ENCODE measurements at regions not wholly inside any gene's neighbourhood (a gene's known extent, or its start where the extent isn't known, plus 50 kb on each side); places are given as distances from the start of the nearest gene placed in this dataset.

DNA sequence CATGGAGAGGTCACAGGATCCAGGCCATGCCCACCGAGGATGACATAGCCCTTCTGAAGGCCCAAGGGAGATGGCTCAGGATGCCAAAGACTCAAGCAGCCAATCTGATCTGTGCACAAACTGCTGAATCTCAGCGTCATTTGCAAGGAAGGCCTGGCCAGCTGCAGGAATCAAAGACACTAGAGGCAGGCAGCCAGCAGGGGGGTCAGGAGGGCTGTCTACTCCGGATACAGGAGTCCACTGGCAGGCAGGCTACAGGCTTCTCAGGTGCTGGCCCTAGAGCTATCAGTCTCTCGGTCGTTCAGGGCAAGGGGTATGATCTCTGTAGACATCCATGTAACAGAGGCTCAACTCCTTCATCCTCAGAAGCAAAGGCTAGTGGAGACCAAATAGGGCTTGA, 1735.3 kb downstream of the TP53TG3F start:
- Histone ChIP-seq H3K27me3 (ENCODE audit: control insufficient read depth, insufficient read depth, low read length, poor library complexity, severe bottlenecking) (no peaks in the 10 kb centered on the region), H3K4me3 (ENCODE audit: insufficient read depth, low read depth, low read length) (no peak overlapping the region), H3K27ac (ENCODE audit: insufficient read depth, low read depth, low read length, poor library complexity, severe bottlenecking) (no peak overlapping the region), H3K4me1 (ENCODE audit: control insufficient read depth, insufficient read depth, low read length) (no peaks in the 10 kb centered on the region), H3K9me3 (ENCODE audit: control insufficient read depth, low read length) (peaks cover 13% of the 10 kb centered on the region), H3K36me3 (ENCODE audit: control insufficient read depth, insufficient read depth, low read length) (no peaks in the 10 kb centered on the region)
- WGBS, 2 experiments, result 73 to 81% methylated on average over 5 of the region's 5 CpGs

DNA sequence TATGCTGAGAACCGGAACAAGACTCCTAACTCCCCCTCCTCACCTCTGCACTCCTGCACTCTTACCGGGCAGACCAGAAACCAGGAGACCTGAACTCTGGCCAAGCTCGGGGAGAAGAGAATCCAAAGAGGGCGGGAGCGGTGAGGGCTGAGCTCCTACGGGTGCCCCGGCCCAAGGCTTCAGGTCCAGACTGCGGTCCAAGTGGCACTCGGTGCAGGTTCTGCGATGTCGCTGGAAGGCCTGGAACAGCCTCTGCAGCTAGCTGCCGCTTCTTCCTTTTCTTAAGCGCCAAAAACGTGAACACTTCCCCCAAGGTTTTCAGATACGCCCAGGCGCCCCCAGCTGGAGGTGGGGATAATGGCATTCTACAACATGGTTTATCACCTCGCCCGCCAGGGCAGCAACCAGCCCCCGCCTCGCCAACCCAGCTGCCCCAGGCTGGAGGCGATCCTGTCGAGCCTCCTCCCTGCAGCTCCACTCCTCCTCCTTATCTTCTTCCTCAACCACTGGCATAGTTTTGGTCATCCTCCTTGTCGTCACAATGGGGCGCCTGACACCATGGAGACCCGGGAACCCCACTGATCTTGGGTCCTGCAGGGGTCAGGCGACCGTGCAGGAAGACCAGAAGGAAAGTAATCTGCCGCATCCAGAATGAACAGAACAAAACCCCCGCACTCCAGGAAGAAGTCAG, 1735.9 kb downstream of the TP53TG3F start:
- no peak overlapping the region for H3K27ac ChIP-seq (ENCODE audit: insufficient read depth, low read depth, low read length, poor library complexity, severe bottlenecking)
- H3K4me1 ChIP-seq (ENCODE audit: control insufficient read depth, insufficient read depth, low read length), result no peaks in the 10 kb centered on the region
- peaks cover 20% of the 10 kb centered on the region for H3K9me3 ChIP-seq (ENCODE audit: control insufficient read depth, low read length)
- H3K4me3 ChIP-seq (ENCODE audit: insufficient read depth, low read depth, low read length), result no peak overlapping the region
- no peaks in the 10 kb centered on the region for H3K27me3 ChIP-seq (ENCODE audit: control insufficient read depth, insufficient read depth, low read length, poor library complexity, severe bottlenecking)
- no peaks in the 10 kb centered on the region for H3K36me3 ChIP-seq (ENCODE audit: control insufficient read depth, insufficient read depth, low read length)
- WGBS, 2 experiments, result 84 to 85% methylated on average over 29 of the region's 29 CpGs

DNA sequence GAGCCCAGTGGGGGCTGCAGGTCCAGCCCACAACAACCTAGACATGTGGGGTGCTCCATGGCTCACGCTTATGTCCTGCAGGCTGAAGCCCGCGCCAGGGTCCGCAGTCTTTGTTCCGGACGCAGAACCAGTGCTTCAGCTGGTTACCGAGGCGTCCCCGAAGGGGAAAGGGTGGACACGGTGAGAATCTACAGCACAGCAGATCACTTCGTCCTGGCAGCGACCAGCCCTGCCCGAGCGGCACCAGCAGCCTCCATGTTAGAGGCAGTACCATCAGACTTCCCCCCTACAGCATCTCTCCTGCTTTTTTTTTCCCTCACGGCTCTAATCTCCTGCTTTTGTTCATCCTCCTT, 1736.4 kb downstream of the TP53TG3F start:
- peaks cover 24% of the 10 kb centered on the region for H3K9me3 ChIP-seq (ENCODE audit: control insufficient read depth, low read length)
- H3K27ac ChIP-seq (ENCODE audit: insufficient read depth, low read depth, low read length, poor library complexity, severe bottlenecking), result no peak overlapping the region
- H3K36me3 ChIP-seq (ENCODE audit: control insufficient read depth, insufficient read depth, low read length), result no peaks in the 10 kb centered on the region
- WGBS, 2 experiments, result 90% methylated on average over 15 of the region's 15 CpGs
- H3K4me1 ChIP-seq (ENCODE audit: control insufficient read depth, insufficient read depth, low read length), result no peaks in the 10 kb centered on the region
- no peak overlapping the region for H3K4me3 ChIP-seq (ENCODE audit: insufficient read depth, low read depth, low read length)
- no peaks in the 10 kb centered on the region for H3K27me3 ChIP-seq (ENCODE audit: control insufficient read depth, insufficient read depth, low read length, poor library complexity, severe bottlenecking)

GRCh38 chr16:35196313-35196712, 1736.9 kb downstream of the TP53TG3F start:
- Histone ChIP-seq H3K4me3 (ENCODE audit: insufficient read depth, low read depth, low read length) (no peak overlapping the region), H3K9me3 (ENCODE audit: control insufficient read depth, low read length) (peaks cover 27% of the 10 kb centered on the region), H3K4me1 (ENCODE audit: control insufficient read depth, insufficient read depth, low read length) (no peaks in the 10 kb centered on the region), H3K27me3 (ENCODE audit: control insufficient read depth, insufficient read depth, low read length, poor library complexity, severe bottlenecking) (no peaks in the 10 kb centered on the region), H3K27ac (ENCODE audit: insufficient read depth, low read depth, low read length, poor library complexity, severe bottlenecking) (no peak overlapping the region), H3K36me3 (ENCODE audit: control insufficient read depth, insufficient read depth, low read length) (no peaks in the 10 kb centered on the region)
- 87 to 88% methylated on average over 21 of the region's 21 CpGs for WGBS, 2 experiments

DNA sequence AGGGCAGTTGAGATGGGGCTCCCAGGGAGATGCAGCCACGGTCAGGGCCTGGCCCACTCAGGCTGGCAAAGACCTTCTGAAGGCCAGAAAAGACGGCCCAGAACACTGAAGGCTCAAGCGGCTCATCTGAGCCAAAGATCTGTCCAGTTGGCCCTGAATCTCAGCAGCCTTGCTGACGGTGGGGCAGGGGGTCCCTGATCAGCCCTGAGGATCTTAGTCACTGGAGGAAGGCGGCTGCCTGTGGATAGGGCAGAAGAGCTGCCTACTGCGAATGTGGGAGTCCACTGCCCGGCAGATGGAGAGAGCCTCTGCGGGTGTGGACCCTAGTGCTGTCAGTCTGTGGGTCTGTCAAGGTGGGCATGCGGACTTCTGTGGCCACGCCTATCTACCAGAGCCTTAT, 1738.2 kb downstream of the TP53TG3F start:
- Histone ChIP-seq H3K27me3 (ENCODE audit: control insufficient read depth, insufficient read depth, low read length, poor library complexity, severe bottlenecking) (no peaks in the 10 kb centered on the region), H3K36me3 (ENCODE audit: control insufficient read depth, insufficient read depth, low read length) (no peaks in the 10 kb centered on the region), H3K4me1 (ENCODE audit: control insufficient read depth, insufficient read depth, low read length) (no peaks in the 10 kb centered on the region), H3K27ac (ENCODE audit: insufficient read depth, low read depth, low read length, poor library complexity, severe bottlenecking) (no peak overlapping the region), H3K9me3 (ENCODE audit: control insufficient read depth, low read length) (peaks cover 29% of the 10 kb centered on the region), H3K4me3 (ENCODE audit: insufficient read depth, low read depth, low read length) (no peak overlapping the region)
- 74 to 77% methylated on average over 10 of the region's 10 CpGs for WGBS, 2 experiments

- peaks cover 29% of the 10 kb centered on the region for H3K9me3 ChIP-seq (ENCODE audit: control insufficient read depth, low read length)
- H3K27ac ChIP-seq (ENCODE audit: insufficient read depth, low read depth, low read length, poor library complexity, severe bottlenecking), result no peak overlapping the region
- no peaks in the 10 kb centered on the region for H3K27me3 ChIP-seq (ENCODE audit: control insufficient read depth, insufficient read depth, low read length, poor library complexity, severe bottlenecking)
- no peaks in the 10 kb centered on the region for H3K36me3 ChIP-seq (ENCODE audit: control insufficient read depth, insufficient read depth, low read length)
- no peaks in the 10 kb centered on the region for H3K4me1 ChIP-seq (ENCODE audit: control insufficient read depth, insufficient read depth, low read length)
- no peak overlapping the region for H3K4me3 ChIP-seq (ENCODE audit: insufficient read depth, low read depth, low read length)
- 77 to 78% methylated on average over 26 of the region's 26 CpGs for WGBS, 2 experiments
Measured at GRCh38 chr16:35198223-35199199, 1739.1 kb downstream of the TP53TG3F start.

- H3K4me1 ChIP-seq (ENCODE audit: control insufficient read depth, insufficient read depth, low read length), result no peaks in the 10 kb centered on the region
- WGBS, 2 experiments, result 50 to 52% methylated on average over 1 of the region's 1 CpG
- no peak overlapping the region for H3K4me3 ChIP-seq (ENCODE audit: insufficient read depth, low read depth, low read length)
- no peaks in the 10 kb centered on the region for H3K36me3 ChIP-seq (ENCODE audit: control insufficient read depth, insufficient read depth, low read length)
- H3K9me3 ChIP-seq (ENCODE audit: control insufficient read depth, low read length), result peaks cover 26% of the 10 kb centered on the region
- no peak overlapping the region for H3K27ac ChIP-seq (ENCODE audit: insufficient read depth, low read depth, low read length, poor library complexity, severe bottlenecking)
- H3K27me3 ChIP-seq (ENCODE audit: control insufficient read depth, insufficient read depth, low read length, poor library complexity, severe bottlenecking), result no peaks in the 10 kb centered on the region
Measured at GRCh38 chr16:35200662-35201061, 1741.2 kb downstream of the TP53TG3F start.

DNA sequence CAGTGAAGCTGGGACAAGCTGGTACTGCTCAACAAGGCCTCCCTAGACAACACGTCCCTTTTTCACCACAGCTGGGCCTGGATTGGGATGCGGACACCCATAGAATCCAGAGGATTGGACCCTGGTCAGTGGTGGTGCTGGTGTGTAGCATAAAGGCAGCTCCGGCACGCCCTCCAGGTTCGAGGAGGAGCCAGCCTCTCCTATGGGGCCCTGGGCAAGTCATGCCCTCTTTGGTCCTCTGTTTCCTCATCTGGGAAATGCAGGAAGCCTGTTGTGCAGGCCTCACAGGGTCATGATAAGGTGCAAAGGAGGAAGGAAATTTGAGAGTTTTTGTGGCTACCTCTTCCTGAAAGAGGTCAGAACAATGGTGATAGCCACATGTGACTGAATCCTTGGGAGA, 1741.7 kb downstream of the TP53TG3F start:
- peaks cover 26% of the 10 kb centered on the region for H3K9me3 ChIP-seq (ENCODE audit: control insufficient read depth, low read length)
- 76 to 78% methylated on average over 5 of the region's 5 CpGs for WGBS, 2 experiments
- no peaks in the 10 kb centered on the region for H3K36me3 ChIP-seq (ENCODE audit: control insufficient read depth, insufficient read depth, low read length)
- H3K27me3 ChIP-seq (ENCODE audit: control insufficient read depth, insufficient read depth, low read length, poor library complexity, severe bottlenecking), result no peaks in the 10 kb centered on the region
- no peak overlapping the region for H3K4me3 ChIP-seq (ENCODE audit: insufficient read depth, low read depth, low read length)
- no peak overlapping the region for H3K27ac ChIP-seq (ENCODE audit: insufficient read depth, low read depth, low read length, poor library complexity, severe bottlenecking)
- H3K4me1 ChIP-seq (ENCODE audit: control insufficient read depth, insufficient read depth, low read length), result no peaks in the 10 kb centered on the region

- Histone ChIP-seq H3K27me3 (ENCODE audit: control insufficient read depth, insufficient read depth, low read length, poor library complexity, severe bottlenecking) (no peaks in the 10 kb centered on the region), H3K4me1 (ENCODE audit: control insufficient read depth, insufficient read depth, low read length) (no peaks in the 10 kb centered on the region), H3K27ac (ENCODE audit: insufficient read depth, low read depth, low read length, poor library complexity, severe bottlenecking) (no peak overlapping the region), H3K36me3 (ENCODE audit: control insufficient read depth, insufficient read depth, low read length) (no peaks in the 10 kb centered on the region), H3K9me3 (ENCODE audit: control insufficient read depth, low read length) (peaks cover 29% of the 10 kb centered on the region), H3K4me3 (ENCODE audit: insufficient read depth, low read depth, low read length) (no peak overlapping the region)
- WGBS, 2 experiments, result 60 to 77% methylated on average over 2 of the region's 2 CpGs
Measured at GRCh38 chr16:35203636-35204035, 1744.2 kb downstream of the TP53TG3F start.

All from ectodermal cell (in vitro differentiated cells).